ENCODE measurements at regions not wholly inside any gene's neighbourhood (a gene's known extent, or its start where the extent isn't known, plus 50 kb on each side); places are given as distances from the start of the nearest gene placed in this dataset.

- CTCF ChIA-PET = no interaction called here
- H3K4me3 Mint-ChIP-seq = no peak overlapping the region
Observed at GRCh38 chr21:28771790-28772501, 220.7 kb downstream of the LTN1 start.

GRCh38 chr21:28770867-28771661 lies 221.6 kb downstream of the LTN1 start:
- no peaks in the 10 kb centered on the region for H3K4me1 ChIP-seq (ENCODE audit: control insufficient read depth in 2 of 2, insufficient read depth in 2 of 2, low read length in 2 of 2)
- no peaks in the 10 kb centered on the region for H3K27me3 Mint-ChIP-seq
- no peaks in the 10 kb centered on the region for H3K36me3 ChIP-seq (ENCODE audit: control insufficient read depth in 2 of 3, insufficient read depth in 3 of 3, low read length in 3 of 3)
- intact Hi-C loops (cut with micrococcal nuclease) = no loop called here
- H3K36me3 Mint-ChIP-seq = peaks cover 4 to 59% (median 42%) of the 10 kb centered on the region in 5 donors
- H3K27ac ChIP-seq (ENCODE audit: low read depth, low read length) = no peak overlapping the region
- H3K4me3 ChIP-seq (ENCODE audit: low read length) = no peak overlapping the region
- DNase-seq = no peak
- no peaks in the 10 kb centered on the region for H3K27me3 ChIP-seq (ENCODE audit: control insufficient read depth in 2 of 2, insufficient read depth in 2 of 2, low read length in 2 of 2)
- H3K9me3 Mint-ChIP-seq = peaks cover 0 to 17% (median 4%) of the 10 kb centered on the region in 11 donors
- CTCF ChIA-PET = no interaction called here
- no peaks in the 10 kb centered on the region for H3K9me3 ChIP-seq (ENCODE audit: control insufficient read depth in 2 of 3, low read length in 3 of 3)
- no peak overlapping the region for H3K27ac Mint-ChIP-seq
- H3K4me1 Mint-ChIP-seq = peaks cover 0 to 19% (median 0%) of the 10 kb centered on the region in 7 donors
- POLR2A ChIA-PET = no interaction called here
- ATAC-seq = no peak
- H3K4me3 Mint-ChIP-seq = no peak overlapping the region

More at GRCh38 chr21:28771790-28772501, 220.7 kb downstream of the LTN1 start:
- Mint-ChIP-seq H3K9me3 (peaks cover 0 to 9% (median 2%) of the 10 kb centered on the region in 11 donors), H3K4me1 (peaks cover 0 to 23% (median 0%) of the 10 kb centered on the region in 7 donors), H3K36me3 (peaks cover 0 to 59% (median 40%) of the 10 kb centered on the region in 5 donors), H3K27ac (no peak overlapping the region), H3K27me3 (no peaks in the 10 kb centered on the region)
- no peaks in the 10 kb centered on the region for H3K36me3 ChIP-seq (ENCODE audit: control insufficient read depth in 2 of 3, insufficient read depth in 3 of 3, low read length in 3 of 3)
- no peaks in the 10 kb centered on the region for H3K4me1 ChIP-seq (ENCODE audit: control insufficient read depth in 2 of 2, insufficient read depth in 2 of 2, low read length in 2 of 2)
- H3K27ac ChIP-seq (ENCODE audit: low read depth, low read length) = no peak overlapping the region
- H3K9me3 ChIP-seq (ENCODE audit: control insufficient read depth in 2 of 3, low read length in 3 of 3) = no peaks in the 10 kb centered on the region
- no peak overlapping the region for H3K4me3 ChIP-seq (ENCODE audit: low read length)
- H3K27me3 ChIP-seq (ENCODE audit: control insufficient read depth in 2 of 2, insufficient read depth in 2 of 2, low read length in 2 of 2) = no peaks in the 10 kb centered on the region
- intact Hi-C loops (cut with micrococcal nuclease) = no loop called here
- ATAC-seq (no peak), DNase-seq (no peak)
- POLR2A ChIA-PET = no interaction called here

- CTCF ChIA-PET = interaction anchor here (1.2 kb wide), 1 partner anchor 18 kb away, joined by 7 read pairs; no protein-coding TSS in a partner anchor
- Histone ChIP-seq H3K4me3 (ENCODE audit: low read length) (no peak overlapping the region), H3K27ac (ENCODE audit: low read depth, low read length) (no peak overlapping the region), H3K9me3 (ENCODE audit: control insufficient read depth in 2 of 3, low read length in 3 of 3) (no peaks in the 10 kb centered on the region), H3K4me1 (ENCODE audit: control insufficient read depth in 2 of 2, insufficient read depth in 2 of 2, low read length in 2 of 2) (no peaks in the 10 kb centered on the region), H3K36me3 (ENCODE audit: control insufficient read depth in 2 of 3, insufficient read depth in 3 of 3, low read length in 3 of 3) (no peaks in the 10 kb centered on the region), H3K27me3 (ENCODE audit: control insufficient read depth in 2 of 2, insufficient read depth in 2 of 2, low read length in 2 of 2) (no peaks in the 10 kb centered on the region)
- no peak overlapping the region for H3K4me3 Mint-ChIP-seq
- intact Hi-C loops (cut with micrococcal nuclease) = no loop called here
- POLR2A ChIA-PET = no interaction called here
- DNase-seq (no peak), ATAC-seq (no peak)
- H3K36me3 Mint-ChIP-seq = peaks cover 4 to 57% (median 42%) of the 10 kb centered on the region in 5 donors
- H3K9me3 Mint-ChIP-seq = peaks cover 0 to 20% (median 6%) of the 10 kb centered on the region in 11 donors
- no peaks in the 10 kb centered on the region for H3K27me3 Mint-ChIP-seq
- peaks cover 0 to 10% (median 0%) of the 10 kb centered on the region in 7 donors for H3K4me1 Mint-ChIP-seq
- H3K27ac Mint-ChIP-seq = no peak overlapping the region
Observed at GRCh38 chr21:28769683-28770082, 223.0 kb downstream of the LTN1 start.

DNA sequence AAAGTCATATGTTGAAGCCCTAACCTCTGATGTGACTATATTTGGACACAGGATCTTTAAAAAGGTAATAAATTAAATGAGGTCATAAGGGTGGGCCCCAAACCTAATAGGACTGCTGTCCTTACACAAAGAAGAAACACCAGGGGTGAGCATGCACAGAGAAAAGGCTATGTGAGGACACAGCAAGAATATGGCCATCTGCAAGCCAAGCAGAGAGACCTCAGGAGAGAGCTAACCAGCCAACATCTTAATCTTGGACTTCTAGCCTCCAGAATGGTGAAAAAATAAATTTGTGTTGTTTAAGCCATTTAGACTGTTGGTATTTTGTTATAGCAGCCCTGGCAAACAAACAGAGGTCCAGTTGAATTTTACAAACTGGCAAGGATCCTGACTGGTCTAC lies 223.9 kb downstream of the LTN1 start:
- ChIA-PET POLR2A (no interaction called here), CTCF (interaction anchor here (1.2 to 1.7 kb wide), 2 partner anchors 17 to 23 kb away, joined by 5 to 7 read pairs; no protein-coding TSS in a partner anchor)
- DNase-seq (no peak), ATAC-seq (no peak)
- Histone ChIP-seq H3K4me1 (ENCODE audit: control insufficient read depth in 2 of 2, insufficient read depth in 2 of 2, low read length in 2 of 2) (no peaks in the 10 kb centered on the region), H3K9me3 (ENCODE audit: control insufficient read depth in 2 of 3, low read length in 3 of 3) (no peaks in the 10 kb centered on the region), H3K36me3 (ENCODE audit: control insufficient read depth in 2 of 3, insufficient read depth in 3 of 3, low read length in 3 of 3) (no peaks in the 10 kb centered on the region), H3K4me3 (ENCODE audit: low read length) (no peak overlapping the region), H3K27me3 (ENCODE audit: control insufficient read depth in 2 of 2, insufficient read depth in 2 of 2, low read length in 2 of 2) (no peaks in the 10 kb centered on the region), H3K27ac (ENCODE audit: low read depth, low read length) (no peak overlapping the region)
- Mint-ChIP-seq H3K9me3 (peaks cover 0 to 20% (median 6%) of the 10 kb centered on the region in 11 donors), H3K36me3 (peaks cover 4 to 62% (median 42%) of the 10 kb centered on the region in 5 donors), H3K27me3 (no peaks in the 10 kb centered on the region), H3K27ac (no peak overlapping the region), H3K4me3 (no peak overlapping the region), H3K4me1 (peaks cover 0 to 10% (median 0%) of the 10 kb centered on the region in 7 donors)
- intact Hi-C loops (cut with micrococcal nuclease) = no loop called here

GRCh38 chr21:28767523-28767922 lies 225.2 kb downstream of the LTN1 start:
- no peak overlapping the region for H3K27ac Mint-ChIP-seq
- Histone ChIP-seq H3K4me3 (ENCODE audit: low read length) (no peak overlapping the region), H3K4me1 (ENCODE audit: control insufficient read depth in 2 of 2, insufficient read depth in 2 of 2, low read length in 2 of 2) (no peaks in the 10 kb centered on the region), H3K36me3 (ENCODE audit: control insufficient read depth in 2 of 3, insufficient read depth in 3 of 3, low read length in 3 of 3) (no peaks in the 10 kb centered on the region), H3K9me3 (ENCODE audit: control insufficient read depth in 2 of 3, low read length in 3 of 3) (no peaks in the 10 kb centered on the region), H3K27me3 (ENCODE audit: control insufficient read depth in 2 of 2, insufficient read depth in 2 of 2, low read length in 2 of 2) (no peaks in the 10 kb centered on the region), H3K27ac (ENCODE audit: low read depth, low read length) (no peak overlapping the region)
- intact Hi-C loops (cut with micrococcal nuclease) = no loop called here
- ChIA-PET CTCF (interaction anchor here (1.7 kb wide), 1 partner anchor 22 kb away, joined by 5 read pairs; no protein-coding TSS in a partner anchor), POLR2A (no interaction called here)
- no peaks in the 10 kb centered on the region for H3K27me3 Mint-ChIP-seq
- peaks cover 0 to 10% (median 0%) of the 10 kb centered on the region in 7 donors for H3K4me1 Mint-ChIP-seq
- no peak overlapping the region for H3K4me3 Mint-ChIP-seq
- peaks cover 4 to 67% (median 41%) of the 10 kb centered on the region in 5 donors for H3K36me3 Mint-ChIP-seq
- peaks cover 0 to 20% (median 6%) of the 10 kb centered on the region in 11 donors for H3K9me3 Mint-ChIP-seq
- ATAC-seq = no peak
- DNase-seq = no peak

DNA sequence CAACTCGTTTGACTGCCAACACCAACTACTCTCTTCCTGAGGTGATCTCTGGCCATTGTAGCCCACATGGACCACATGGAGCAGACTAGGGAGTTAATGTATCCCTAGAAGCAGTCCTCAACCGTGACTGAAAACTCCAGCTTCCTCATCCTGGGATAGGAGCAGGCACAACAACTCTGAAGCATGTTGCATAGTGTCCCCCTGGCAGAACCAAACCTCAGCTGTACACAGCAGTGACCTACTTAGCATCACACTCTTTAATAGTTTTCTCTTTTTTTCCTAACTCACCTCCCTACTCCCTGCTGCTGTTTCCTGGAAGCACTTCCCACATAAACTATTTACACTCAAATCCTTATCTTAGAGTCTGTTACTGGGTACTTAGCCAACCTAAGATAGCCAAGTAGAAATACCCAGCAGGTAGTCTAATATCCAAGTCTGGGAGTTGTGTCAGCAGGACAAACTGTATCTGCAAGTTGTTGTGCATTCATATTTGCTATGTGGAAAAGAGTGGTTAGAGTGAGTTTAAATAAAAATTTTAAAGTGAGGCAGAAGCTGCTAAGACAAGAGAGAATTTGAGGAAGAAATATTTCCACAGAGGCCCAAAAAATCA lies 228.8 kb downstream of the LTN1 start:
- peaks cover 0 to 23% (median 6%) of the 10 kb centered on the region in 11 donors for H3K9me3 Mint-ChIP-seq
- POLR2A ChIA-PET = no interaction called here
- peaks cover 4 to 72% (median 48%) of the 10 kb centered on the region in 5 donors for H3K36me3 Mint-ChIP-seq
- no peaks in the 10 kb centered on the region for H3K27me3 Mint-ChIP-seq
- ATAC-seq (no peak), DNase-seq (no peak)
- H3K27ac Mint-ChIP-seq = peak overlapping the region in 1 of 9 donors; percentile 4
- Histone ChIP-seq H3K27ac (ENCODE audit: low read depth, low read length) (no peak overlapping the region), H3K9me3 (ENCODE audit: control insufficient read depth in 2 of 3, low read length in 3 of 3) (no peaks in the 10 kb centered on the region), H3K36me3 (ENCODE audit: control insufficient read depth in 2 of 3, insufficient read depth in 3 of 3, low read length in 3 of 3) (no peaks in the 10 kb centered on the region), H3K4me1 (ENCODE audit: control insufficient read depth in 2 of 2, insufficient read depth in 2 of 2, low read length in 2 of 2) (no peaks in the 10 kb centered on the region), H3K4me3 (ENCODE audit: low read length) (no peak overlapping the region), H3K27me3 (ENCODE audit: control insufficient read depth in 2 of 2, insufficient read depth in 2 of 2, low read length in 2 of 2) (no peaks in the 10 kb centered on the region)
- CTCF ChIA-PET = no interaction called here
- intact Hi-C loops (cut with micrococcal nuclease) = no loop called here
- H3K4me3 Mint-ChIP-seq = no peak overlapping the region
- H3K4me1 Mint-ChIP-seq = no peaks in the 10 kb centered on the region
